HG03066 (cell line): ENCODE measurements at regions not wholly inside any gene's neighbourhood (a gene's known extent, or its start where the extent isn't known, plus 50 kb on each side); places are given as distances from the start of the nearest gene placed in this dataset.
A peak's percentile ranks its signal among the peaks of the same experiment; 100 is the strongest.

ENCODE experiments used
- ATAC-seq: cut with Tn5 transposase; IDR thresholded peaks from one replicate; pipeline ENCODE4 v1.9.1; 2021; ENCODE audit warnings: low read depth; ENCODE audit not compliant: unreplicated experiment

- ATAC-seq: no peak
Measured at GRCh38 chr1:69284508-69284907, 283.2 kb upstream of the LRRC7 start.

- ATAC-seq: no peak
Measured at GRCh38 chr1:69288416-69288815, 279.3 kb upstream of the LRRC7 start.

DNA sequence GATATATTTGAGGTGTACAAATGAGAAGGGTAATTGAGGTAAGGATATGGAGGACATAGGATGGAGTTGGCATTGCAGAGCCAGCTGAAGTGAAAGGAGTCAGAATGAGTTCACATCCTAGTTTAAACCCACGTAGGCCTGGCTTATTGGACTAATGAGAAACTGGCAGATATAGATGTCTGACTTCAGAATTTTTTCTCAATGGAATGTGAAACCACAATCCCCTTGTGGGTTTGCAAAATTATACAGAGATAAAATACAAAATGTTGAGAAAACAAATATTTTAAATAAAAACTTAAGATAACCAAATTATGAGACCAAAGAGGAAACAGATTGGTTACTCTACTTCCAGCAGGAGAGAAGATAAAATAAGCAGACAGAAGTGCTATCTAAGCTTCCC, 277.4 kb upstream of the LRRC7 start:
- no peak for ATAC-seq

GRCh38 chr1:69291541-69291940, 276.2 kb upstream of the LRRC7 start:
- ATAC-seq: no peak

DNA sequence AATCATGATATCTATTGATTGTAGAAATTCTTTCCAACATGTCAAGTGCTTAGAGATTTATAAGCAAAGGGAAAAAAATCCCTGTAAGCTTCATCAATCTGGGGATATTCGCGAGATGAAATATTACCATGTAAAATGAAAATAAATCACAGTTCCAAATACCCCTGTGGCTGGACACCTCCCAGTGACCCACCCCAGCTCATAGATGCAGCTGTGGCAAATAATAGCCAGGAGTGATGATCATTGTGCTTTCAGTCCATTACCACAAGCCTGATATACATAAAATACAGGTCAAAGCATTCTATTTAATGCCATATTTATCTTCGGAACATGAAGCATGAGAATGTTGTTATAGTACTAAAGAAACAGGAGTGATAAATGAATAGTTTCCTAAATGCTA, 274.9 kb upstream of the LRRC7 start:
- no peak for ATAC-seq

DNA sequence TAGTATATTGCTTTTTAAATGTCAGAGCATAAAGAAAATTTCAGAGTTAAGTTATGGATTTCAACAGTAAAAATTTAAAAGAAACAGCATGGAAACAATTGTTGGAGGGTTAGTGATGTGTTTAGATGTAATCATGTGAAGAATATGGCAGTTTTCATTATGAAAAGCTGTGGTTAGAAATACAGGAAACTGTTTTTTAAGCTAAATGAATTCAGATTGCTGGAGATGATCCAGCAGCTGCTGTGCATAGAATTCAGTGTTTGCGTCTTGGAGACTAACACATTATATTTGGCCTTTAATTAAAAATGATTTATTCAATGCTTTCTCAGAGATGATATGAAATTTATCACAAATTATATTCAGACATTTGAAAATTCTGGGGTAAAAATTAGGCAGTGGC, 273.6 kb upstream of the LRRC7 start:
- no peak for ATAC-seq

DNA sequence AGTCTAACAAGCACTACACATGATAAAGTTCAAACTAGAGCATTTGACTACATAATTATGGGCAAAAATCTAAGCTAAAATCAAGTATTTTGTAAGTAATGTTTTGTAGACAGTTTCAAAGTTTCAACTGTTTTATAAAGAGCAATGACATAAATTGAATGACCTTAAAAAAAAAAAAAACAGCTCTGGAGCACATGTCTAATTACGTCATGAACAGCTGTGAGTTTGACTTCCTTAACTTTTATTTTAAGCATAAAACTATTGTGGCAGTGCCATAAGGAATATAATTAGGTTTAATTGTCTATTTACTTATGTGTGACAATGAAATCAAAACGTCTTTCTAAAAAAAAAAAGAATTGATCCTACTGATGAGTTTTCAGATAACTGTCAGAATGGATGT, 272.5 kb upstream of the LRRC7 start:
- no peak for ATAC-seq

DNA sequence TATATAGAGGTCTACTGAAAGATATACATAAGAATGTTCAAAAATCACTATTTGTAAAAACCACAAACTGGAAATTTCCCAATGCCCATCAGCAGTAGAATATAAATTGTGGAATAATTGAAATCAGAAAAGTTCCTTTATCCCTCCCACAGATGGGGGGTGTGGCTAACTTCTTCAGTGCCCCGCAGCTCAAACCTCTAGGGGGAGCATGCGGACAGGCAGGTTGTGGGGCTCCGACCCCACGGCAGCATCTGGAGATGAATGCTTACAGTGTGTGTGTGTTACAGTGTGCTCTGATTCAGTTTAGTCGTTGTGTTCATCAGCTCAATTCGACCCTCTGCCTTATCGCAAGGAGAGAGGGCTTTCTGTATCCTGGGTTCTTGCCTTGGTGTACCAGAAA, 262.1 kb upstream of the LRRC7 start:
- no peak for ATAC-seq

GRCh38 chr1:69312055-69312732, 255.5 kb upstream of the LRRC7 start:
- no peak for ATAC-seq

GRCh38 chr1:69313118-69313517, 254.6 kb upstream of the LRRC7 start:
- ATAC-seq: no peak

DNA sequence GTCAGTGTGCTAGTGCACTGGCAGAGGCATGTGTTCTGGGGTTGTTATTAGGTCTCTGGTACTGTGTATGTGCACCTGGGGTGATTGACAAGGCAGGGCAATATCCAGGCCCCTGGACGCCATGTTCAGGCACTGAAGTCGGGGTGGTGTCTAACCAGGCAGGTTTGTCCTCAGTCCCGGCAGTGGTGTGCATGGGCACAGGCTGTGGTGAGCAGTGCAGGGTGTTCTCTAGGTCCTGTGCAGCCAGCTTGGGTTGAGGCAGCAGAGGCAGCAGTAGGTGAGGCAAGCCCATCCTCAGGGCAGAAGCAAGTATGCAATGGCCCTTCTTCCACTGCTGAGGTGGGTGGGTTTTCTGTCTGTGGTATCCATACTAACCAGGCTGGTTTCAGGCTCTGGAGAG, 252.3 kb upstream of the LRRC7 start:
- no peak for ATAC-seq

DNA sequence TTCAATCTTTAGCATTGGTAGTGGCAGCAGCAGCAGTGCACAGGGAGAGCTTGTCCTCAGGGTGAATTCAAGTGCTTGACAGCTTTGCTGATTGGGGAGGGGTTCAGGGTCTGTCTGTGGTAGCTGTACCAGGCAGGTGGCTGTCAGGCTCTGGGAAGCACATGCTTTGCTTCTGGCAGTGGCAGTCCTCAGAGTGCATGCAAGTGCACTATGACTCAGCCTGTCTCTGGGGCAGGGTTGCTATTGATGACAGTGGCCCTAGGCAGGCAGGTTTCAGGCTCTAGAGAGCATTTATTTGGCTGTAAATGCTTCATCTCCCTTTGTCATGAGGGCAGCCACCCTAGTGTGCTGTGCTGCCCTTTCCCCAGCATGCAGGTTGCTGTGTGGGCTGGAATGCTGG, 251.9 kb upstream of the LRRC7 start:
- no peak for ATAC-seq

GRCh38 chr1:69319287-69319686, 248.4 kb upstream of the LRRC7 start:
- no peak for ATAC-seq

GRCh38 chr1:69320757-69321211, 246.9 kb upstream of the LRRC7 start:
- ATAC-seq: peak; percentile 71

DNA sequence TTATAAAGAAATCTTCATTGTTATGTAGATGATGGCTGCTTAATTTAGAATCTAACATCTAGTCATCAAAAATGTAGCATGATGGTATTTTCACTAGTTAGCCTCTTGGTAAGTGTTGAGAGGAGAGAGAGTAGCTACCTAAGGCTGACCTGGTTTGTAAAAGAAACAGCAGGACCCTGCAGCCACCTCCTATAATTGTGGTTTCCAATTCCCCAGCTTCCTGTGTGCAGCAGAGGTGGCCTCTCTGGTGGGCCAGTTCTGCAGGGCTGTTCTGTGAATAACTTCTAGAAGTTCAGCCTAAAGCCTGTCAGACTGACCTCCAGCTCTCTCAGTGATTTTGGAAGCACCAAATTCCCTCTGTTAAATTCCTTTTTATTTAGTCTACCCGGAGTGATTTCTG, 246.4 kb upstream of the LRRC7 start:
- no peak for ATAC-seq

DNA sequence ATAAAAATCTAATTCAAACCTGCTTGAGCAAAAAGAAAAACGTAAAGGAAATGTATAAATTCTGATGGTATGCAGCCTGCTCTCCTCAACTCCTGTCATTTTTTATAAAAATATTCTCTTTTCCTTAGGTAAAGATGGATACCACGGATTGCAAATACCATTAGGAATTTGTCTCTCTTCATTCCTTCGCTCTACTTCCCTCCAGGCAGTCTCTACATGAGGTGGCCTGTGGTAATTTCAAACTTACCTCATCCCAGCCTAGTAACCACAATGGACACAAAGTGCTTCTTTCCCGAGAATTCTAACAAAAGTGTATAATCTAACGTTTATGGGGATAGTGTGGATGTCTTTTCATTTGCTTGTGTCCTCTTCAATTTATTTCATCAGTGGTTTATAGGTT, 239.5 kb upstream of the LRRC7 start:
- no peak for ATAC-seq

- no peak for ATAC-seq
Measured at GRCh38 chr1:69363236-69363635, 204.5 kb upstream of the LRRC7 start.

- ATAC-seq: no peak
Measured at GRCh38 chr1:69373520-69373919, 194.2 kb upstream of the LRRC7 start.

DNA sequence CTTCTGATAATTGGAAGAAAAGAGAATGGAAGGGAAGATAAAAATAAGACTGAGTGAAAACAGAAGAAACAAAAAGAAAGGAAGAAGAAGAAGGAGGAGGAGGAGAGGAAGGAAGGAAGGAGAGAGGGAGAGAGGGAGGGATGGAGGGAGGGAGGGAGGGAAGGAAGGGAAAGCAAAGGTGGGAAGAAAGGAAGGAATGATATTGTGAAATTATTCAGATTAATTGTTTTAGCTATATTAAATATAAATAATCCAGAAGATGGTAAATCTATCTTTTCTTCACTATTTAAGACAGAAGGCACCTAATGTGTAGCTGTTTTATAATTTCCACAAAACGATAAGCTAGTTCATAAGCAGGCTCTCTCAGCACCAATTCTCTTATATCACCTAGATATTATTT, 191.3 kb upstream of the LRRC7 start:
- ATAC-seq: no peak

- no peak for ATAC-seq
Measured at GRCh38 chr1:69377507-69377906, 190.2 kb upstream of the LRRC7 start.

DNA sequence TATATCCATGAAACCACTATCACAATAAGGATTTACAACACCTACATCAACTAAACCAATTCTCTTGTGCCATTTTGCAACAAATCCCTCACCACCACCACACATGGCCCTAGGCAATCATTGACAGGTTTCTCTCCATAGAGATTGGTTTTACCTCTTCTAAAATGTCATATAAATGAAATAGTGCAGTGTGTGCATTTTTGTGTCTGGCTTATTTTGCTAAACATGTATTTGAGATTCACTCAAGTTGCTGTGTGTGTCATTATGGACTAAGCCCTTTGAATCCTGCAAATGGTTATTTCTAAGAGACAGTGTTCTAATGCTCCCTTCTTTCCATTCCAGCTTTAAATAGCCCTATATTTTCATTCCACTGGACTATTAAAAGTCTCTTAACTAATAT, 179.7 kb upstream of the LRRC7 start:
- no peak for ATAC-seq

- ATAC-seq: no peak
Measured at GRCh38 chr1:69400128-69400527, 167.6 kb upstream of the LRRC7 start.

DNA sequence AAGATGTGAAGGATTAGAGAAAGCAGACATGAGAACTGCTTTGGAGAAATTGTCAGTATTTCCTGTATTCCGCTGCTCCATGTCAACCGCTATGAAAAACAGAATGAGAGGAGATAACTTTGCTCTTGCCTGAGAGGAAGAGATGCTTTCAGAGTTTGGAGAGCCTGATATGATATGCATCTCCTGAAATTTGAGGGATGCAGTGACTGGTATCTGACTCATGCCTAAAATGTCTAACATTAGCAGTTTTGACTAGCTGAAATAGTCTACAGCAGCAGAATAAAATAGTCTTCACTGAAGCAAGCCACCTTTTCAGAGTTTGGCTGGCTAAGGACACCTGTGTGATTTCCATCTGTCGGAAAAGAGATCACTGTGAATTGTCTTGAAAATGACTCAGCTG, 165.8 kb upstream of the LRRC7 start:
- no peak for ATAC-seq
